Lower leg skin (tissue), 3 donors: ENCODE measurements at regions not wholly inside any gene's neighbourhood (a gene's known extent, or its start where the extent isn't known, plus 50 kb on each side); places are given as distances from the start of the nearest gene placed in this dataset.

Source experiments
- POLR2A ChIP-seq, 2 donors: fragments of 450-650 bp; IDR thresholded peaks; one replicate each; pipeline ENCODE4 v1.6.1; 2016 to 2017; ENCODE audit warnings: antibody characterized with exemption in 2 of 2, mild to moderate bottlenecking in 1 of 2, moderate library complexity in 1 of 2
- TF ChIP-seq, protein P1 (sequence below), 3 donors: fragments of 450-650 bp; IDR thresholded peaks; one replicate each; pipeline ENCODE4 v1.5.1; 2016; ENCODE audit warnings: antibody characterized with exemption in 3 of 3, mild to moderate bottlenecking in 3 of 3, moderate library complexity in 2 of 3

GRCh38 chr4:30586850-30587249 lies 133.3 kb upstream of the PCDH7 start:
- TF ChIP-seq, protein P1, sequence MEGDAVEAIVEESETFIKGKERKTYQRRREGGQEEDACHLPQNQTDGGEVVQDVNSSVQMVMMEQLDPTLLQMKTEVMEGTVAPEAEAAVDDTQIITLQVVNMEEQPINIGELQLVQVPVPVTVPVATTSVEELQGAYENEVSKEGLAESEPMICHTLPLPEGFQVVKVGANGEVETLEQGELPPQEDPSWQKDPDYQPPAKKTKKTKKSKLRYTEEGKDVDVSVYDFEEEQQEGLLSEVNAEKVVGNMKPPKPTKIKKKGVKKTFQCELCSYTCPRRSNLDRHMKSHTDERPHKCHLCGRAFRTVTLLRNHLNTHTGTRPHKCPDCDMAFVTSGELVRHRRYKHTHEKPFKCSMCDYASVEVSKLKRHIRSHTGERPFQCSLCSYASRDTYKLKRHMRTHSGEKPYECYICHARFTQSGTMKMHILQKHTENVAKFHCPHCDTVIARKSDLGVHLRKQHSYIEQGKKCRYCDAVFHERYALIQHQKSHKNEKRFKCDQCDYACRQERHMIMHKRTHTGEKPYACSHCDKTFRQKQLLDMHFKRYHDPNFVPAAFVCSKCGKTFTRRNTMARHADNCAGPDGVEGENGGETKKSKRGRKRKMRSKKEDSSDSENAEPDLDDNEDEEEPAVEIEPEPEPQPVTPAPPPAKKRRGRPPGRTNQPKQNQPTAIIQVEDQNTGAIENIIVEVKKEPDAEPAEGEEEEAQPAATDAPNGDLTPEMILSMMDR (IDR thresholded peaks at IDR 0.05) = no peak
- no peak for TF ChIP-seq POLR2A (IDR thresholded peaks at IDR 0.05)
